ENCODE measurements at regions not wholly inside any gene's neighbourhood (a gene's known extent, or its start where the extent isn't known, plus 50 kb on each side); places are given as distances from the start of the nearest gene placed in this dataset.

DNA sequence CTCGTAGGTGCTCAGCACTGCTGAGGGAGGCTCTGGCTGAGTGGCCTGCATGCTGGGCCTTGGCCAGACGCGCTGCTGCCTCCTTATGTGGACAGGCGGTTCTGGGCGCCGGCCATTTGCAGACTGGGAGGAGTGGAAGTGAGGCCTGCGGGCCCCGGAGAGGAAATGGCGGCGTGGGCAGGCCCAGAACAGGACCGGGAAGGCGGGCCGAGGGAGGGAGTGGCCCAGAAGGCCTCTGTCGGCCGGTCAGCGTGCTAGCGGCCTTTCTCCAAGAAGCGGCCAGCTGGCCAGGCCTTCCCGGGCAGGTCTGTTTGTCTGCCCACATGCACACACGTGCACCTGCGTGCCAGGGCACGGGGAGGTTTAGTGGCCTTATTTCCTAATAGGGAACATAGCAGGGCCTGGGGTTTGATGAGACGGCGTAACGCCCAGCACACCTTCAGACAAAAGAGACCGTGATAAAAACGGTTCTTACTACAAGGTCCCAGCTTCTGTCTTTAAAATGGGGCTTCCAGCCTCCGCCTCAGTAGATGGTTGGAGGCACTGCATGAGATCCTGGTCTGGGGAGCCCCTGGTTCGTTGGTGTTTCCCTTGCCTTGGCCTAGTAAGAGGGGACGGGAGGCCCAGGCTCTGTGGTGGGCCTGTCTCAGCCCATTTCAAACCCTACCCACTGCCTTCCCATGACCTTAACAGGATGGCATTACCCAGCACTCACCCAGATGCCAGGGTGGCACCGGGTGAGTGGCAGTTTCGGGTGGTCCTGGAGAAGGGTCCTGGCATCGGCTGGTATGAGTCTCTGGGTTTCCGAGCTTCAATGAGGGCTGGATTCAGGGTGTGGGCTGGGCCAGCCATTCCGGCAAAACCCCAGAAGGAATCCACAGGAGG is 65.1 kb upstream of the PPARA start:
- no peak for TF ChIP-seq CTCF (IDR thresholded peaks at IDR 0.05; ENCODE audit: low read depth, low read length)
- peak; percentile 82 for DNase-seq (ENCODE audit: extremely low read depth, low read depth)

GRCh38 chr22:46085828-46086576 is 64.3 kb upstream of the PPARA start:
- no peak for TF ChIP-seq CTCF (IDR thresholded peaks at IDR 0.05; ENCODE audit: low read depth, low read length)
- DNase-seq (ENCODE audit: extremely low read depth, low read depth) = peak; percentile 80

- TF ChIP-seq CTCF (IDR thresholded peaks at IDR 0.05; ENCODE audit: low read depth, low read length) = no peak
- no peak for DNase-seq (ENCODE audit: extremely low read depth, low read depth)
Measured at GRCh38 chr22:46086577-46087335, 63.6 kb upstream of the PPARA start.

DNA sequence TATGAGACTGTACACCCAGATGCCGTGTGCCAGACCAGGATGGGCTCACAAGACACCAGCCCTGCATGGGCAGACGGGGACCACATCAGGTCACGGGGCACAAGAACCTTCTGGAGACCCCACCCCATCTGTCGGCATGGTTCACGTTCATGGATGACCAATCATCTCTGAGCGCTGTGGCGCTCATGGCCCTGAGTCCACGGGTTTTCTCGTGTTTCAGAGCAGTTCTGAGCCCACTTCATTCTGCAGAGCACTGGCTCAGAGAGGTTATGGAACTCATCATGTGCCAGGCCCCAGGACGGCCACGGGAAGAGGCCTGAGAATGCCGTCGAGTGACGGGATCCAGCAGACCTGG is 63.0 kb upstream of the PPARA start:
- no peak for DNase-seq (ENCODE audit: extremely low read depth, low read depth)
- no peak for TF ChIP-seq CTCF (IDR thresholded peaks at IDR 0.05; ENCODE audit: low read depth, low read length)

GRCh38 chr22:46087816-46088277 is 62.5 kb upstream of the PPARA start:
- DNase-seq (ENCODE audit: extremely low read depth, low read depth) = peak; percentile 89
- no peak for TF ChIP-seq CTCF (IDR thresholded peaks at IDR 0.05; ENCODE audit: low read depth, low read length)

DNA sequence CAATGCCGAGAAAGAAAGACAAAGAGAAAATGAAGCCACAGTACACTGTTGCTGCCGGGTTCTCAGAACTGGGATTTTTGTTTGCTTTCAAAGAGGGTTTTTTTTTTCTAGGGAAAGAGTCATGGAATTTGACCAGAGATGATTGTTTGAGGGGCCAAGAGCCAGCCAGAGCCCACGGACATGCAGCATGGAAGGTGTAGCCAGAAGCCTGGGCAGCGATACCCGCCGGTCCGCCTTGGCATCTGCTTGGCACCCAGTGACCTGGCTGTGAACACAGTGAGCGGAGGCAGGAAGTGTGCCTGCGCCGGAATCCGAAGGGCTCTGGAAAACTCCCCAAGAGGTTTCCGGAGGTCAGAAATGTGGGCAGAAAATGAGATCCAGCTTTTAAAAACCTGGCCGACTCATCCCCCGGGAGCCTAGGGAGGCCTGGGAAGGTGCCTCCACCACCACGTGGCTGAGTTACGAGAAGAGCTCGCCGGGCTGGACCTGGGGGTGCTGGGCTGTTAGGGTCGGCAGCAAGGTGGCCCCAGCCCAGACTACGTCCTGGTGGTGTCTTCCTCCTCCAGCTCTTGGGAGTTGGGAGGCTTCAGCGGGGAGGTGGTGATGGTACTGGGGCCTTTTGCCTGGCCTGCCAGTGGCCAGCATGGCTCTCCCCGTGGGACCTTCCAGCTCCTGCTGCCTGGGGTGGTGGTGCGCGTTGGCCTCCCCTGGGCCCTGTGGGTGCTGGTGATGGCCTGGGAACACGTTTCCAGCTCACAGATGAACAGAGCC is 61.6 kb upstream of the PPARA start:
- no peak for DNase-seq (ENCODE audit: extremely low read depth, low read depth)
- TF ChIP-seq CTCF (IDR thresholded peaks at IDR 0.05; ENCODE audit: low read depth, low read length) = no peak
